Heart right ventricle (tissue), 16 donors: ENCODE measurements at regions not wholly inside any gene's neighbourhood (a gene's known extent, or its start where the extent isn't known, plus 50 kb on each side); places are given as distances from the start of the nearest gene placed in this dataset.
A peak's percentile ranks its signal among the peaks of the same experiment; 100 is the strongest.

Experiments
- ATAC-seq, 8 donors: fragments of 200-7000 bp; cut with Tn5 transposase; one replicate each; pipeline ENCODE4 v1.9.1; 2020; ENCODE audit warnings: mild to moderate bottlenecking in 8 of 8, moderate library complexity in 8 of 8, moderate number of reproducible peaks in 1 of 8
- DNase-seq, 2 donors: peaks; one replicate each; pipeline ENCODE4 v3.0.0-alpha.2; 2020
- H3K27ac ChIP-seq, 10 donors: fragments of 200-600 bp; sonication (generic) in 2 of 10; one replicate each; pipeline versions ENCODE4 v1.5.0 to v1.8.0; 2020 to 2022; ENCODE audit warnings: mild to moderate bottlenecking in 3 of 10
- H3K27me3 ChIP-seq, 7 donors: fragments of 200-600 bp; one replicate each; pipeline ENCODE4 v1.8.0; 2021 to 2022; ENCODE audit warnings: mild to moderate bottlenecking in 2 of 7
- H3K36me3 ChIP-seq, 9 donors: fragments of 200-600 bp; sonication (generic) in 1 of 9; one replicate each; pipeline versions ENCODE4 v1.5.0 to v1.8.0; 2020 to 2022; ENCODE audit warnings: mild to moderate bottlenecking in 2 of 9
- H3K4me1 ChIP-seq, 9 donors: fragments of 200-600 bp; sonication (generic) in 1 of 9; one replicate each; pipeline versions ENCODE4 v1.5.0 to v1.8.0; 2020 to 2022; ENCODE audit warnings: mild to moderate bottlenecking in 4 of 9
- H3K4me3 ChIP-seq, 10 donors: fragments of 200-600 bp; sonication (generic) in 2 of 10; one replicate each; pipeline versions ENCODE4 v1.5.0 to v1.8.0; 2020 to 2022; ENCODE audit warnings: mild to moderate bottlenecking in 7 of 10, moderate library complexity in 2 of 10
- H3K9me3 ChIP-seq, 11 donors: fragments of 200-600 bp in 10 of 11; sonication (generic) in 2 of 11; one replicate each; pipeline versions ENCODE4 v1.5.0 to v1.8.0; 2013 to 2022; ENCODE audit warnings: mild to moderate bottlenecking in 2 of 11, control low read depth in 1 of 11, moderate library complexity in 1 of 11
- WGBS, 2 donors: extraction: QIAGEN DNeasy Blood & Tissue Kit; methylation state at CpG; one replicate each; pipeline ENCODE4 v1.1.7; 2013; ENCODE audit warnings: inconsistent platforms in 1 of 2; 5-methylcytosine and 5-hydroxymethylcytosine counted together
- intact Hi-C, 10 donors: fragments of 100-400 bp; cut with DNase I; formaldehyde crosslinking; loops; one replicate each; pipeline versions ENCODE4 v1.11.1 to v1.14.2; 2022
- TF ChIP-seq, protein P1 (sequence below), 9 donors: fragments of 200-600 bp; sonication (generic) in 2 of 9; IDR thresholded peaks; one replicate each; pipeline versions ENCODE4 v1.5.0 to v1.8.0; 2021 to 2022; ENCODE audit warnings: antibody characterized with exemption in 9 of 9, mild to moderate bottlenecking in 5 of 9, moderate library complexity in 1 of 9
- donor health status: Arrhythmogenic right ventricular cardiomyopathy.
- donor health status: ischemic (EF 13 %, LVEDD 7.1; RV severe dilation, severe dysfunction).
- donor health status: healthy with polysubstance abuse.
- donor health status: DM: no; HTN: yes; CAD: no.
- donor health status: DM: no; HTN: no; CAD: no.
- donor health status: ischemic (EF 25% LVEDD 6.9; RV normal size, moderate dysfunction).
- donor health status: ischemic (EF 25% LVEDD 5.7; RV mildly dilated, moderate dysfunction).
- donor health status: healthy.
- donor health status: DM: yes; HTN: yes; CAD: no.
- donor health status: Ischemic cardiomyopathy.
- donor health status: ischemic (EF 35%, LVEDD 5.7; RV mildly dilated, moderate dysfunction).
- donor health status: nonischemic (EF 11% LVEDD 7.7; RV severe dilation, severe dysfunction).
- donor health status: DM: yes; HTN: yes; CAD: no.
- donor health status: PGD.
- donor health status: ischemic (EF 29% LVEDD 5.4; RV normal size, mild dysfunction).
- donor health status: nonischemic (EF 23%, LVEDD 6.1; RV moderate dilation, normal function).

DNA sequence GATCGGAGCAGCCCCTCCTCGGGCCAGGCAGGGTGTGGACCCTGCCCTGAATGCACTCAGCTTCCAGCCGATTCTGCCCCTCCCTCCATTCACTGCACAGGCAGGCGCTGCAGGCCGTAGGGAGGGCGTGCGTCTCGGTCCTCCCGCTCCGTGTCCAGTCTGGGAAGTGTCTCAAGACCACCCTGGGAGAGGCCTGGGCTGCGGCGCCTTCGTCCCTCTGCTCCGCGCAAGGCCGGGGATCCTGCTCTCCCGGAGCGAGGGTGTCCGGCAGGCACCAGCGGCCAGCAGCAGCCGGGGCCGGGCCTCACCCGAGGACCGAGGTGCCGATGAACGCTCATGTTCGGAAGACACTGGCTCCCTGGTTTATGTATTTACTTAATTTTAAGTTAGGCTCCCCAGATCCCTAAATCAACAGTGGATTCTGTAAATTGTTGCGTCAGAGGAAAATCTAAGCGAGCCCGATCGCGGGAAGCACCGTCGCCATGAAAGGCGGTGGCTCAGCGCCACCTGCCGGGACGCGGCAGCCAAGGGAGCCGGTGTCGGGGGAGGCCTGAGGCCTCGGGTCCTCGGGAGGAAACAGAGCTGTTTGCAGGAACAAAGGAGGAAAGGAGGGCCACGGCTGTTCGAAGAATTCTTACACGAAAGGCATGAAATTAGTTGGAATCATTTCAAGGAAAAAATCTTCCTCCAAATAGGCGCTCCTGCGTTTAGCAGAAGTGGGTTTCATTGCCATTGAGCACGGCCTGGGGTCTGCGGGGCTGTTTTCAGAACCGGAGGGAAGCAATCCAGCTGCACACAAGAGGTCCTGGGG is 195.3 kb downstream of the BRD1 start:
- Histone ChIP-seq H3K9me3 (no peaks in the 10 kb centered on the region), H3K27ac (peak overlapping the region in 5 of 10 donors; percentile 3 to 48 (median 19)), H3K27me3 (peaks cover 0 to 8% (median 0%) of the 10 kb centered on the region in 7 donors), H3K4me3 (peak overlapping the region in 9 of 10 donors; percentile 25 to 57 (median 43)), H3K4me1 (peaks cover 4 to 14% (median 11%) of the 10 kb centered on the region in 9 donors), H3K36me3 (no peaks in the 10 kb centered on the region)
- 11 to 19% methylated on average over 51 of the region's 51 CpGs for WGBS, 2 donors
- intact Hi-C loops, result loop anchor here in 6 of 10 donors (5.0 to 10.0 kb wide), 6 partner anchors 92 to 1058 kb away; no protein-coding TSS in a partner anchor
- DNase-seq (peak; percentile 62 to 68), ATAC-seq (peak; percentile 57 to 88 (median 83))
- TF ChIP-seq, protein P1, sequence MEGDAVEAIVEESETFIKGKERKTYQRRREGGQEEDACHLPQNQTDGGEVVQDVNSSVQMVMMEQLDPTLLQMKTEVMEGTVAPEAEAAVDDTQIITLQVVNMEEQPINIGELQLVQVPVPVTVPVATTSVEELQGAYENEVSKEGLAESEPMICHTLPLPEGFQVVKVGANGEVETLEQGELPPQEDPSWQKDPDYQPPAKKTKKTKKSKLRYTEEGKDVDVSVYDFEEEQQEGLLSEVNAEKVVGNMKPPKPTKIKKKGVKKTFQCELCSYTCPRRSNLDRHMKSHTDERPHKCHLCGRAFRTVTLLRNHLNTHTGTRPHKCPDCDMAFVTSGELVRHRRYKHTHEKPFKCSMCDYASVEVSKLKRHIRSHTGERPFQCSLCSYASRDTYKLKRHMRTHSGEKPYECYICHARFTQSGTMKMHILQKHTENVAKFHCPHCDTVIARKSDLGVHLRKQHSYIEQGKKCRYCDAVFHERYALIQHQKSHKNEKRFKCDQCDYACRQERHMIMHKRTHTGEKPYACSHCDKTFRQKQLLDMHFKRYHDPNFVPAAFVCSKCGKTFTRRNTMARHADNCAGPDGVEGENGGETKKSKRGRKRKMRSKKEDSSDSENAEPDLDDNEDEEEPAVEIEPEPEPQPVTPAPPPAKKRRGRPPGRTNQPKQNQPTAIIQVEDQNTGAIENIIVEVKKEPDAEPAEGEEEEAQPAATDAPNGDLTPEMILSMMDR (IDR thresholded peaks at IDR 0.05), result peak; percentile 60 to 93 (median 82)

DNA sequence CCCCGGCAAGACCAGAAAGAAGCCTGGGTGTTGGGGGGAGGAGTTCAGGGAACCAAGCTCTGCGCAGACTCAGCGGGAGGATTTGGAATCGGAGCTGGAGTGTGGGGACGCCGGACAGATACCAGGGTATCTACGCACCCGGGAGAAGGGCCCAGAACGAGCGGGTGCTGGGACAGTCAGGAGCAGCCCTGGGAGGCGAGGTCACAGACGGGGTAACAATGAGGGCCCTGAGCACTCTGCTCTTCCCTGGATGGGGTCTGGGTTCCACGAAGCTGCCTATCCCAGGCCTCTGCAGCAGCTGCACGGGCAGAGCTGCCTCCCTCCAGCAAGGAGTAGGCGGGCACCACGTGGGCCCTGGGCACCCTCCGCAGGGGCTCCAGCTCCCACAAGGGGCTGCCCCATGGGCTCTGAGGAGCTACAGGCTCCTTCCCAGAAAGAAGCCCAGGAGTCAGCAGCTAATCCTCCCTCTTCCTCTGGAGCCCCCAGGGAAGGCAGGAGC is 197.2 kb downstream of the BRD1 start:
- intact Hi-C loops, result loop anchor here in 6 of 10 donors (5.0 to 10.0 kb wide), 6 partner anchors 94 to 1056 kb away; no protein-coding TSS in a partner anchor
- 84 to 88% methylated on average over 17 of the region's 17 CpGs for WGBS, 2 donors
- ATAC-seq (no peak), DNase-seq (no peak)
- no peaks in the 10 kb centered on the region for H3K36me3 ChIP-seq
- H3K4me1 ChIP-seq, result peaks cover 4 to 14% (median 11%) of the 10 kb centered on the region in 9 donors
- TF ChIP-seq, protein P1 (IDR thresholded peaks at IDR 0.05), result no peak
- H3K27ac ChIP-seq, result no peak overlapping the region
- H3K27me3 ChIP-seq, result peaks cover 0 to 9% (median 0%) of the 10 kb centered on the region in 7 donors
- no peak overlapping the region for H3K4me3 ChIP-seq
- H3K9me3 ChIP-seq, result no peaks in the 10 kb centered on the region

DNA sequence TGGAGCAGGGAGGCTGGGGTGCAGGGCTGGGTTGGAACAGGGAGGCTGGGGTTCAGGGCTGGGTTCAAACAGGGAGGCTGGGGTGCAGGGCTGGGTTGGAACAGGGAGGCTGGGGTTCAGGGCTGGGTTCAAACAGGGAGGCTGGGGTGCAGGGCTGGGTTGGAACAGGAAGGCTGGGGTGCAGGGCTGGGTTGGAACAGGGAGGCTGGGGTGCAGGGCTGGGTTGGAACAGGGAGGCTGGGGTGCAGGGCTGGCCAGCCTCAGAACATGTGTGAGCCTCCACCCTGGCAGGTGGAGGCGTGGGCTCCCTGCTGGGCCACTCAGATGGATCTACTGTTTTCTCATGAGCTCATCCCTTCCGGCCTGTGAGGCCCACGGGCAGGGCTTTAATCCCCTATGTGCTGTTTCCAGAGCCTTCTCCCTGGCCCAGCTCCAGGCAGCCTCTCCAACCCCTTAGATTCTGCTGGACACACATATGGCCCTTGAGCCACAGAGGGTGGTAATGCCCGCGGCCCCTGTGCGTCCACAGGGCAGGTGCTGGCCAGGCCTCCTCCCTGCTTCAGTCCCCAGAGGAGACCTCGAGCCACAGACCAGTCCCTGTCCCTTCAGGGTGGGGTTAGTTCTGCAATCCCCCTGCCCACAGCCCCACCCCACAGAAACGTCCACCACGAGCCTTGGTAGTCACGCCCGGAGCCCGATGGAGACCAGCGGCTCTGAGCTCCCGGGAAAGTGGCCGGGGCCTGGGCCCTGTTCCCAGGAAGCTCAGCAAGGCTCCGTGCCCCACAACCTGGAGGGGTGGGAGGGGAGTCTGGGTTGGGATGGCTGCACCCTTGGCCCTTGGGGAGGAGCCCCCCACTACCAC is 197.9 kb downstream of the BRD1 start:
- TF ChIP-seq, protein P1 (IDR thresholded peaks at IDR 0.05), result no peak
- H3K36me3 ChIP-seq, result no peaks in the 10 kb centered on the region
- ATAC-seq, result no peak
- no peaks in the 10 kb centered on the region for H3K9me3 ChIP-seq
- intact Hi-C loops, result loop anchor here in 6 of 10 donors (5.0 to 10.0 kb wide), 6 partner anchors 95 to 1055 kb away; no protein-coding TSS in a partner anchor
- peaks cover 0 to 9% (median 0%) of the 10 kb centered on the region in 7 donors for H3K27me3 ChIP-seq
- no peak overlapping the region for H3K4me3 ChIP-seq
- 75 to 81% methylated on average over 16 of the region's 16 CpGs for WGBS, 2 donors
- H3K4me1 ChIP-seq, result peaks cover 4 to 14% (median 11%) of the 10 kb centered on the region in 9 donors
- no peak for DNase-seq
- H3K27ac ChIP-seq, result no peak overlapping the region

DNA sequence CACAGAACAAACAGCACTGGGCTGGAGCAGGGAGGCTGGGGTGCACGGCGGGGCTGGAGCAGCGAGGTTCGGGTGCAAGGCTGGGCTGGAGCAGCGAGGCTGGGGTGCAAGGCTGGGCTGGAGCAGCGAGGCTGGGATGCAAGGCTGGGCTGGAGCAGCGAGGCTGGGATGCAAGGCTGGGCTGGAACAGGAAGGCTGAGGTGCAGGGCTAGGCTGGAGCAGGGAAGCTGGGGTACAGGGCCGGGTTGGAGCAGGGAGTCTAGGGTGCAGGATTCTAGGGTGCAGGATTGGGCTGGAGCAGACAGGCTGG is 198.5 kb downstream of the BRD1 start:
- no peak for ATAC-seq
- no peak overlapping the region for H3K4me3 ChIP-seq
- intact Hi-C loops, result no loop called here
- TF ChIP-seq, protein P1 (IDR thresholded peaks at IDR 0.05), result no peak
- 83 to 86% methylated on average over 8 of the region's 8 CpGs for WGBS, 2 donors
- H3K4me1 ChIP-seq, result peaks cover 4 to 14% (median 11%) of the 10 kb centered on the region in 9 donors
- H3K27me3 ChIP-seq, result peaks cover 0 to 9% (median 0%) of the 10 kb centered on the region in 7 donors
- H3K9me3 ChIP-seq, result no peaks in the 10 kb centered on the region
- no peaks in the 10 kb centered on the region for H3K36me3 ChIP-seq
- no peak for DNase-seq
- no peak overlapping the region for H3K27ac ChIP-seq
